Fibroblast of skin of left biceps (primary cell): ENCODE measurements at regions not wholly inside any gene's neighbourhood (a gene's known extent, or its start where the extent isn't known, plus 50 kb on each side); places are given as distances from the start of the nearest gene placed in this dataset.
A peak's percentile ranks its signal among the peaks of the same experiment; 100 is the strongest.

Source experiments
- DNase-seq, 2 experiments: peaks; one replicate each; pipeline ENCODE4 v3.0.0-alpha.2; 2013; ENCODE audit warnings: low read depth in 2 of 2

GRCh38 chr5:4065472-4066320, 470.1 kb downstream of the IRX1 start:
- DNase-seq = no peak

- no peak for DNase-seq
Observed at GRCh38 chr5:4068171-4068570, 472.5 kb downstream of the IRX1 start.

GRCh38 chr5:4078544-4078943, 482.9 kb downstream of the IRX1 start:
- DNase-seq = no peak

- no peak for DNase-seq
Observed at GRCh38 chr5:4079831-4080230, 484.2 kb downstream of the IRX1 start.

GRCh38 chr5:4080370-4080769, 484.7 kb downstream of the IRX1 start:
- no peak for DNase-seq

GRCh38 chr5:4081059-4081458, 485.4 kb downstream of the IRX1 start:
- no peak for DNase-seq

- DNase-seq = no peak
Observed at GRCh38 chr5:4081466-4081865, 485.8 kb downstream of the IRX1 start.

- peak; percentile 62 to 69 for DNase-seq
Observed at GRCh38 chr5:4082966-4083564, 487.4 kb downstream of the IRX1 start.

- DNase-seq = peak in 1 of 2 experiments; percentile 25
Observed at GRCh38 chr5:4083591-4084337, 488.1 kb downstream of the IRX1 start.

GRCh38 chr5:4086081-4086480, 490.4 kb downstream of the IRX1 start:
- DNase-seq = no peak

GRCh38 chr5:4087110-4087509, 491.5 kb downstream of the IRX1 start:
- DNase-seq = no peak

GRCh38 chr5:4089087-4089486, 493.5 kb downstream of the IRX1 start:
- no peak for DNase-seq

- peak in 1 of 2 experiments; percentile 14 for DNase-seq
Observed at GRCh38 chr5:4093236-4093635, 497.6 kb downstream of the IRX1 start.

- DNase-seq = no peak
Observed at GRCh38 chr5:4093970-4094369, 498.3 kb downstream of the IRX1 start.

GRCh38 chr5:4095918-4096630, 500.4 kb downstream of the IRX1 start:
- DNase-seq = no peak

GRCh38 chr5:4097199-4097598, 501.6 kb downstream of the IRX1 start:
- no peak for DNase-seq

- DNase-seq = no peak
Observed at GRCh38 chr5:4098226-4098625, 502.6 kb downstream of the IRX1 start.

- no peak for DNase-seq
Observed at GRCh38 chr5:4099386-4099785, 503.8 kb downstream of the IRX1 start.

GRCh38 chr5:4100739-4101138, 505.1 kb downstream of the IRX1 start:
- no peak for DNase-seq

GRCh38 chr5:4101189-4101588, 505.6 kb downstream of the IRX1 start:
- DNase-seq = no peak

- DNase-seq = no peak
Observed at GRCh38 chr5:4104831-4105597, 509.4 kb downstream of the IRX1 start.
